DMS 273 treated with DMSO at 0.1 percent for 48 hours (cell line): ENCODE measurements at regions not wholly inside any gene's neighbourhood (a gene's known extent, or its start where the extent isn't known, plus 50 kb on each side); places are given as distances from the start of the nearest gene placed in this dataset.
"Not testable (repeated sequence)": the region's sequence is repeated elsewhere in the genome, so short reads cannot be mapped to it uniquely, and the experiment has no call there.

Experiments used
- DNase-seq: peaks from one replicate; lab custom pipeline; 2025; lab: John Stamatoyannopoulos, UW

GRCh38 chr12:67456431-67456901, 187.3 kb downstream of the CAND1 start:
- DNase-seq: peak; percentile 80

- no peak for DNase-seq
Measured at GRCh38 chr12:67457136-67457535, 188.0 kb downstream of the CAND1 start.

- no peak for DNase-seq
Measured at GRCh38 chr12:67457778-67458665, 188.9 kb downstream of the CAND1 start.

- DNase-seq: no peak
Measured at GRCh38 chr12:67459173-67459572, 189.4 kb upstream of the DYRK2 start.

- no peak for DNase-seq
Measured at GRCh38 chr12:67459578-67459977, 189.0 kb upstream of the DYRK2 start.

GRCh38 chr12:67460388-67460787, 188.2 kb upstream of the DYRK2 start:
- DNase-seq: no peak

- no peak for DNase-seq
Measured at GRCh38 chr12:67468549-67469245, 179.8 kb upstream of the DYRK2 start.

- no peak for DNase-seq
Measured at GRCh38 chr12:67469666-67470065, 178.9 kb upstream of the DYRK2 start.

GRCh38 chr12:67471810-67472209, 176.7 kb upstream of the DYRK2 start:
- no peak for DNase-seq

GRCh38 chr12:67472539-67472938, 176.0 kb upstream of the DYRK2 start:
- DNase-seq: no peak

GRCh38 chr12:67474934-67475620, 173.5 kb upstream of the DYRK2 start:
- no peak for DNase-seq

GRCh38 chr12:67475725-67476124, 172.8 kb upstream of the DYRK2 start:
- DNase-seq: no peak

GRCh38 chr12:67477681-67478265, 170.8 kb upstream of the DYRK2 start:
- DNase-seq: peak; percentile 14

GRCh38 chr12:67482751-67483661, 165.5 kb upstream of the DYRK2 start:
- no peak for DNase-seq

- DNase-seq: no peak
Measured at GRCh38 chr12:67483871-67484554, 164.5 kb upstream of the DYRK2 start.

- no peak for DNase-seq
Measured at GRCh38 chr12:67484791-67485480, 163.6 kb upstream of the DYRK2 start.

- no peak for DNase-seq
Measured at GRCh38 chr12:67486671-67487070, 161.9 kb upstream of the DYRK2 start.

- DNase-seq: not testable (repeated sequence)
Measured at GRCh38 chr12:67488349-67488748, 160.2 kb upstream of the DYRK2 start.

GRCh38 chr12:67489007-67489406, 159.5 kb upstream of the DYRK2 start:
- DNase-seq: no peak

- no peak for DNase-seq
Measured at GRCh38 chr12:67496581-67496980, 152.0 kb upstream of the DYRK2 start.
